ENCODE measurements at regions not wholly inside any gene's neighbourhood (a gene's known extent, or its start where the extent isn't known, plus 50 kb on each side); places are given as distances from the start of the nearest gene placed in this dataset.
"Not testable (repeated sequence)": the region's sequence is repeated elsewhere in the genome, so short reads cannot be mapped to it uniquely, and the experiment has no call there.

GRCh38 chr6:23752414-23752813 lies 373.6 kb upstream of the NRSN1 start:
- TF ChIP-seq POLR2A (IDR thresholded peaks at IDR 0.05; ENCODE audit: low read depth, low read length), result no peak
- FAIRE-seq, result no peak
- no peak for DNase-seq (ENCODE audit: insufficient read length, low spot score)

- DNase-seq (ENCODE audit: insufficient read length, low spot score) (no peak), FAIRE-seq (no peak)
- TF ChIP-seq POLR2A (IDR thresholded peaks at IDR 0.05; ENCODE audit: low read depth, low read length), result no peak
Measured at GRCh38 chr6:23754197-23754596, 371.8 kb upstream of the NRSN1 start.

DNA sequence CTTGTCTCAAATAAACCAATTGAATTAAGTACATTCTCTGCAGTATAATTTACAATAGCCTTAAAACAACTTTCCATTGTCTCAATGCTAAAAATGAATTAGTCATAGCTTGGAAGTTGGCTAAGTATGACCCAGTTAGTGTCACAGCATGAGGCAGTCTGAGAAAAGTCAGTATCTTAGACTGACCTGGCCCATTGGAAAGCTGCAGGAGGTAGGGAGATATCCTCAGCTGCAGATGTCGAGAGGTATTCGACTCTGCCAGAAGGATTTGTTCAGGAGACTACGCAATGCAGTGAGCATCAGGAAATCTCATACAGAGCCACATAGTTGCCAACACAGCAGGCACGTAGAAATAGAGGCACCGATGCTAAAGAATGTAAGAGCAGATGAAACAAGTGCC lies 350.9 kb upstream of the NRSN1 start:
- no peak for TF ChIP-seq POLR2A (IDR thresholded peaks at IDR 0.05; ENCODE audit: low read depth, low read length)
- DNase-seq (ENCODE audit: insufficient read length, low spot score) (no peak), FAIRE-seq (no peak)

DNA sequence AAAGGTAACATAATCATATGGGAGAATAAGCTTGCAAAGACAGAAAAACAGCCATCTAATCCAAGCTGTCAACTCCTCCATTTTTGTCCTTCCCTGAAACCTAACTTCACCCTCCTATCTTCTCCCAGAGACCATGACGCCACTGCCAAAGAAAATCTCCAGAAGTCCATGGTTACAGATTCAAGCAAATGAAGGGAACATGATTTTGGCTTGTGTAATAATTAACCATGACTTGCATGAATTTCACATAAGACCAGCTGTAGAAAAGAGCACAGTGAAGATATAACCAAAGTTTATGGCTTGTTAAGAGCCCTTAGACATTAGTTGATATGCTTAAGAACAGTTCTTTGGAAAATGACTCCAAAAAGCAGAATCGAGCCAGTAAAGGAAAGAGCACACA lies 342.1 kb upstream of the NRSN1 start:
- TF ChIP-seq POLR2A (IDR thresholded peaks at IDR 0.05; ENCODE audit: low read depth, low read length), result no peak
- DNase-seq (ENCODE audit: insufficient read length, low spot score) (no peak), FAIRE-seq (no peak)

DNA sequence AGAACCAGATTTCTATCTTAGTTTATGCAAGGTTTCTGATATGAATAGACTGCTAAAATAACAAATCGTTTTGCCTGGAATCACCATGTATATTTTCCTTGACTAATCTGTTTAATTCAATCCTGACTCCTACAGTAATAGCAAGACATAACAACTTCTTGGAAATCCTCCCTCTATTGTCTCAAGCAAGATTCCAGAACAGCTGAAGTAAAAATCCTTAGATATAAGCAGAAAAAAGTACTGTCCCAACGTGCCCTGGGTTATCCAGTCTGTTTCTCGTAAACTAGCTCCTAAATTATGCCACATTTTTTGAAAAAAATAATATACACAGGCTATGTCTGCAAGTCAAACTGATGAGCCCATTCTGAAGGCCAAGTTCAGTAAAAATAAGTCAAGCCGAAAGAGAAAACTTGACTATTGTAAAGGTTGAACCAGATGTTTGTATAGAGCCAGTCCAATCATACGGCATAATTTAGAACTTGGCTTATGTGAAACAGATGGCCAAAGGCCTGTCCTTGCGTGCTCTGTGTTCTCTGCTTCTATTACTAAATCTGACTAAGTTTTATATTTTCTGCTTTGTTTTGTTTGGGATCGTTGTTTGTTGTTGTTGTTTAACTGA lies 341.6 kb upstream of the NRSN1 start:
- FAIRE-seq (no peak), DNase-seq (ENCODE audit: insufficient read length, low spot score) (no peak)
- TF ChIP-seq POLR2A (IDR thresholded peaks at IDR 0.05; ENCODE audit: low read depth, low read length), result no peak

GRCh38 chr6:23790756-23791155 lies 335.3 kb upstream of the NRSN1 start:
- FAIRE-seq, result no peak
- no peak for DNase-seq (ENCODE audit: insufficient read length, low spot score)
- no peak for TF ChIP-seq POLR2A (IDR thresholded peaks at IDR 0.05; ENCODE audit: low read depth, low read length)

- no peak for FAIRE-seq
Measured at GRCh38 chr6:23797041-23797440, 329.0 kb upstream of the NRSN1 start.

GRCh38 chr6:23804289-23804688 lies 321.7 kb upstream of the NRSN1 start:
- DNase-seq (ENCODE audit: insufficient read length, low spot score), result not testable (repeated sequence)

More at GRCh38 chr6:23797041-23797440, 329.0 kb upstream of the NRSN1 start:
- no peak for DNase-seq (ENCODE audit: insufficient read length, low spot score)
- TF ChIP-seq POLR2A (IDR thresholded peaks at IDR 0.05; ENCODE audit: low read depth, low read length), result no peak

DNA sequence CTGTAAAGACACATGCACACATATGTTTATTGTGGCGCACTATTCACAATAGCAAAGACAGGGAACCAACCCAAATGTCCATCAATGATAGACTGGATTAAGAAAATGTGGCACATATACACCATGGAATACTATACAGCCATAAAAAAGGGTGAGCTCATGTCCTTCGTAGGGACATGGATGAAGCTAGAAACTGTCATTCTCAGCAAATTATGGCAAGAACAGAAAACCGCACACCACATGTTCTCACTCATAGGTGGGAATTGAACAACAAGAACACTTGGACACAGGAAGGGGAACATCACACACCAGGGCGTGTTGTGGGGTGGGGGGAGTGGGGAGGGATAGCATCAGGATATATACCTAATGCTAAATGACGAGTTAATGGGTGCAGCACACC lies 304.9 kb upstream of the NRSN1 start:
- not testable (repeated sequence) for FAIRE-seq; DNase-seq (ENCODE audit: insufficient read length, low spot score)

More at GRCh38 chr6:23804289-23804688, 321.7 kb upstream of the NRSN1 start:
- not testable (repeated sequence) for FAIRE-seq

- DNase-seq (ENCODE audit: insufficient read length, low spot score) (no peak), FAIRE-seq (no peak)
- no peak for TF ChIP-seq POLR2A (IDR thresholded peaks at IDR 0.05; ENCODE audit: low read depth, low read length)
Measured at GRCh38 chr6:23823421-23823820, 302.6 kb upstream of the NRSN1 start.

GRCh38 chr6:23826572-23826971 lies 299.4 kb upstream of the NRSN1 start:
- DNase-seq (ENCODE audit: insufficient read length, low spot score) (no peak), FAIRE-seq (no peak)
- TF ChIP-seq POLR2A (IDR thresholded peaks at IDR 0.05; ENCODE audit: low read depth, low read length), result no peak

GRCh38 chr6:23828861-23829260 lies 297.2 kb upstream of the NRSN1 start:
- TF ChIP-seq POLR2A (IDR thresholded peaks at IDR 0.05; ENCODE audit: low read depth, low read length), result no peak
- no peak for FAIRE-seq
- DNase-seq (ENCODE audit: insufficient read length, low spot score), result no peak

- FAIRE-seq, result no peak
- no peak for DNase-seq (ENCODE audit: insufficient read length, low spot score)
- no peak for TF ChIP-seq POLR2A (IDR thresholded peaks at IDR 0.05; ENCODE audit: low read depth, low read length)
Measured at GRCh38 chr6:23841116-23841515, 284.9 kb upstream of the NRSN1 start.

DNA sequence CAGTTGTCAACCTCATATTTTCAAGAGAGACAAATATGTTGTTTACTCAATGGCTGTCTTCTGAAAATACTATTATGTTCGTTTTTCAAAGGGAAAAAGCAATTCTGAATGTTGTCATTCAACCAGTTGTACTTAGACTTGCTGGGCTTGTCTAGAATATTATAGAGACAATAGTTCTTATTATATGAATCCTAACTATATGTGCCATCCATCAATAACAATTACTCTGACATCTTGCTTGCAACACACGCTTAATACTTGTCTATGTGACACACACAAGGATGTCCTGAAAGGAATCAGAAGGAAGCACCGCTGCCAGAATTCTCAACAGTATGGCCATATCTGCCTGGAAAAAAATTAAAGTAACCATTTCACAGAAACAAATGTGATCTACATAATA lies 283.3 kb upstream of the NRSN1 start:
- no peak for TF ChIP-seq POLR2A (IDR thresholded peaks at IDR 0.05; ENCODE audit: low read depth, low read length)
- DNase-seq (ENCODE audit: insufficient read length, low spot score) (no peak), FAIRE-seq (no peak)

DNA sequence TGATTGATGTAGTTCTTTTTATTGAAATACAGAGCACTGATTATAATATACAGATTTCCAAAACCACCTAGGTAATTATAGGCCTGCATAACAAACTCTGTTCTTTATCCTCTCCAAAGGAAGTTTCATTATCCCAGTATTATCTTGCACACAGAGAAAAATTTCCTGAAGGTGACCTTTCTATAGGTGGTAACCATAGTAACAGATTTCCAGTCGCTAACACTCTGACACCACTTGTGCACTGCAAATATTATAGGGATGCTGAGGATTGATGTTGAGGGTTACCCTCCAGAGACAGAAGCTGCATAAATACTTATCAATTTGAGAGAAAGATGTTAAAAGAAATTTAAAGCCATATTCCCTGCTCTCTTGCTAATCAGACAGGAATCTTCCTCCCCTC lies 274.5 kb upstream of the NRSN1 start:
- no peak for DNase-seq (ENCODE audit: insufficient read length, low spot score)
- no peak for TF ChIP-seq POLR2A (IDR thresholded peaks at IDR 0.05; ENCODE audit: low read depth, low read length)
- no peak for FAIRE-seq

- not testable (repeated sequence) for DNase-seq (ENCODE audit: insufficient read length, low spot score); FAIRE-seq
Measured at GRCh38 chr6:23853566-23854133, 272.4 kb upstream of the NRSN1 start.

GRCh38 chr6:23854154-23854553 lies 271.9 kb upstream of the NRSN1 start:
- FAIRE-seq; DNase-seq (ENCODE audit: insufficient read length, low spot score): not testable (repeated sequence)
